ENCODE measurements at regions not wholly inside any gene's neighbourhood (a gene's known extent, or its start where the extent isn't known, plus 50 kb on each side); places are given as distances from the start of the nearest gene placed in this dataset.

DNA sequence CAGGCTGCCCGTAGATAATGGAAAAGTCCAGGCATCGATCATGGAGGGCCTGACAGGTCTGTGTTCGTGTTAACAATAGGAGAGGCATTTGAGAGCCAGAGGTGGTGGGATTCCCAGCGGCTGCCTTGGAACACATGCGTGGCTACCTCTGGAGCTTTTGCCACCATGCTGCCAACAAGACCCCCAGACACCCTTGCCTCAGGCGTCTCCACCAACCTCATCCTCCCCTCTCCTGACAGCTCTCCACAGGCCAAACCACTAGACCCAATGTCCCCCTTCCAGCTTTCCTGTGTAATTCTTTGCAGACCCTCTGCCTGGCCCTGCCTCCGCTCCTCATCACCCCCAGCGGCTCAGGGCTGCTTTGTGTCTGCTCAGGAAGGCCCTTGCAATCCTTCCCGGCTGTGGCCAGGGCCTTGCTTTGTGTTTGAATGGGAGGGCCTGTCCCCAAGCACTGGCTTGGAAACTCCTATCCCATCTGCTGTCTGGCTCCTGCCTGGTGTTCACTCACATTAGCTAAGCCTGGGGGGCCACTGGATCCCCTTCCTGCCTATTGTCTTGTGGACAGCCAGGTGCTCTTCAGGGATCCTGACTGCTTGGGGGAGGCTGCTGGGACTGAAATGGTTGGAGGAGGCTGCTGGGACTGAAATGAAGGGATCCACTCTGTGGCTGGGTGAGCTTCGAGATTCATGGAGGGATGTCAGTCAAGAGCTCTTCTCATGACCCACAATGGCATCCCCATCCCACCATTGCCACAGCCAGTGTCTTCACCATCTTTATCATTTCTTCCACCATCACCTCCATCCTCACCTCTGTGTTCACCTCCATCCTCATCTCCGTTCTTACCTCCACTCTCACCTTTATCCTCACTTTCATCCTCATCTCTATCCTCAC is 60.8 kb upstream of the ELN start (continued):
- no peak for TF ChIP-seq YY1 (tag by site-specific recombination; IDR thresholded peaks at IDR 0.05)
- no peak for TF ChIP-seq GLI2 (tag by site-specific recombination; IDR thresholded peaks at IDR 0.05; ENCODE audit: borderline replicate concordance, low read depth)
- TF ChIP-seq ZNF521 (tag by site-specific recombination; IDR thresholded peaks at IDR 0.05) = no peak
- no peak for TF ChIP-seq KLF16 (tag by site-specific recombination; IDR thresholded peaks at IDR 0.05)

GRCh38 chr7:73967832-73968290 is 60.1 kb upstream of the ELN start:
- Histone ChIP-seq H3K36me3 (ENCODE audit: control insufficient read depth in 2 of 2, insufficient read depth in 1 of 2, low read length in 2 of 2) (no peaks in the 10 kb centered on the region), H3K4me3 (ENCODE audit: low read depth, low read length) (no peak overlapping the region), H3K4me1 (ENCODE audit: control insufficient read depth, insufficient read depth, low read length) (no peaks in the 10 kb centered on the region), H3K9me3 (ENCODE audit: control insufficient read depth, insufficient read depth, low read depth, low read length) (no peaks in the 10 kb centered on the region), H3K27ac (ENCODE audit: extremely low read depth, low read depth, low read length) (no peak overlapping the region)
- TF ChIP-seq ZNF529 (tag by site-specific recombination; IDR thresholded peaks at IDR 0.05; ENCODE audit: insufficient replicate concordance) (no peak), SP2 (tag by site-specific recombination; IDR thresholded peaks at IDR 0.05) (no peak), ZNF677 (tag by site-specific recombination; IDR thresholded peaks at IDR 0.05) (no peak), ZNF658 (tag by site-specific recombination; IDR thresholded peaks at IDR 0.05) (no peak), ZNF670 (tag by site-specific recombination; IDR thresholded peaks at IDR 0.05; ENCODE audit: low read depth) (no peak), ZBTB49 (tag by site-specific recombination; IDR thresholded peaks at IDR 0.05; ENCODE audit: low read depth) (no peak), ZFP37 (tag by site-specific recombination; IDR thresholded peaks at IDR 0.05) (no peak), ZNF76 (tag by site-specific recombination; IDR thresholded peaks at IDR 0.05; ENCODE audit: borderline replicate concordance, low read depth) (no peak)
- TF ChIP-seq, protein P1, sequence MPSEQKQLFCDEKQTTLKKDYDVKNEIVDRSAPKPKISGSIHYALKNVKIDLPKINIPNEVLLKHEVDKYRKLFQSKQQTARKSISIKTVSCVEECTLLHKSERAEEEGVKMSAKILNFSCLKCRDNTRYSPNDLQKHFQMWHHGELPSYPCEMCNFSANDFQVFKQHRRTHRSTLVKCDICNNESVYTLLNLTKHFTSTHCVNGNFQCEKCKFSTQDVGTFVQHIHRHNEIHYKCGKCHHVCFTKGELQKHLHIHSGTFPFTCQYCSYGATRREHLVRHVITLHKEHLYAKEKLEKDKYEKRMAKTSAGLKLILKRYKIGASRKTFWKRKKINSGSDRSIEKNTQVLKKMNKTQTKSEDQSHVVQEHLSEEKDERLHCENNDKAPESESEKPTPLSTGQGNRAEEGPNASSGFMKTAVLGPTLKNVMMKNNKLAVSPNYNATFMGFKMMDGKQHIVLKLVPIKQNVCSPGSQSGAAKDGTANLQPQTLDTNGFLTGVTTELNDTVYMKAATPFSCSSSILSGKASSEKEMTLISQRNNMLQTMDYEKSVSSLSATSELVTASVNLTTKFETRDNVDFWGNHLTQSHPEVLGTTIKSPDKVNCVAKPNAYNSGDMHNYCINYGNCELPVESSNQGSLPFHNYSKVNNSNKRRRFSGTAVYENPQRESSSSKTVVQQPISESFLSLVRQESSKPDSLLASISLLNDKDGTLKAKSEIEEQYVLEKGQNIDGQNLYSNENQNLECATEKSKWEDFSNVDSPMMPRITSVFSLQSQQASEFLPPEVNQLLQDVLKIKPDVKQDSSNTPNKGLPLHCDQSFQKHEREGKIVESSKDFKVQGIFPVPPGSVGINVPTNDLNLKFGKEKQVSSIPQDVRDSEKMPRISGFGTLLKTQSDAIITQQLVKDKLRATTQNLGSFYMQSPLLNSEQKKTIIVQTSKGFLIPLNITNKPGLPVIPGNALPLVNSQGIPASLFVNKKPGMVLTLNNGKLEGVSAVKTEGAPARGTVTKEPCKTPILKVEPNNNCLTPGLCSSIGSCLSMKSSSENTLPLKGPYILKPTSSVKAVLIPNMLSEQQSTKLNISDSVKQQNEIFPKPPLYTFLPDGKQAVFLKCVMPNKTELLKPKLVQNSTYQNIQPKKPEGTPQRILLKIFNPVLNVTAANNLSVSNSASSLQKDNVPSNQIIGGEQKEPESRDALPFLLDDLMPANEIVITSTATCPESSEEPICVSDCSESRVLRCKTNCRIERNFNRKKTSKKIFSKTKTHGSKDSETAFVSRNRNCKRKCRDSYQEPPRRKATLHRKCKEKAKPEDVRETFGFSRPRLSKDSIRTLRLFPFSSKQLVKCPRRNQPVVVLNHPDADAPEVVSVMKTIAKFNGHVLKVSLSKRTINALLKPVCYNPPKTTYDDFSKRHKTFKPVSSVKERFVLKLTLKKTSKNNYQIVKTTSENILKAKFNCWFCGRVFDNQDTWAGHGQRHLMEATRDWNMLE (tag by site-specific recombination; conservative IDR thresholded peaks at IDR 0.05; ENCODE audit: low read depth) = no peak
- TF ChIP-seq, protein P2, sequence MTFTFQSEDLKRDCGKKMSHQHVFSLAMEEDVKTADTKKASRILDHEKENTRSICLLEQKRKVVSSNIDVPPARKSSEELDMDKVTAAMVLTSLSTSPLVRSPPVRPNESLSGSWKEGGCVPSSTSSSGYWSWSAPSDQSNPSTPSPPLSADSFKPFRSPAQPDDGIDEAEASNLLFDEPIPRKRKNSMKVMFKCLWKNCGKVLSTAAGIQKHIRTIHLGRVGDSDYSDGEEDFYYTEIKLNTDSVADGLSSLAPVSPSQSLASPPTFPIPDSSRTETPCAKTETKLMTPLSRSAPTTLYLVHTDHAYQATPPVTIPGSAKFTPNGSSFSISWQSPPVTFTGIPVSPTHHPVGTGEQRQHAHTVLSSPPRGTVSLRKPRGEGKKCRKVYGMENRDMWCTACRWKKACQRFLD (tag by site-specific recombination; IDR thresholded peaks at IDR 0.05) = no peak
- TF ChIP-seq, protein P3, sequence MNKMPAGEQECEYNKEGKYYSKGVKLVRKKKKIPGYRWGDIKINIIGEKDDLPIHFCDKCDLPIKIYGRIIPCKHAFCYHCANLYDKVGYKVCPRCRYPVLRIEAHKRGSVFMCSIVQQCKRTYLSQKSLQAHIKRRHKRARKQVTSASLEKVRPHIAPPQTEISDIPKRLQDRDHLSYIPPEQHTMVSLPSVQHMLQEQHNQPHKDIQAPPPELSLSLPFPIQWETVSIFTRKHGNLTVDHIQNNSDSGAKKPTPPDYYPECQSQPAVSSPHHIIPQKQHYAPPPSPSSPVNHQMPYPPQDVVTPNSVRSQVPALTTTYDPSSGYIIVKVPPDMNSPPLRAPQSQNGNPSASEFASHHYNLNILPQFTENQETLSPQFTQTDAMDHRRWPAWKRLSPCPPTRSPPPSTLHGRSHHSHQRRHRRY (tag by site-specific recombination; IDR thresholded peaks at IDR 0.05) = no peak
- POLR2A ChIA-PET = interaction anchor here (0.5 kb wide), 1 partner anchor 30 kb away, joined by 4 read pairs; no protein-coding TSS in a partner anchor
- CTCF ChIA-PET = interaction anchor here (1.2 kb wide), 1 partner anchor 11 kb away, joined by 7 read pairs; no protein-coding TSS in a partner anchor

Data from HEK293 (cell line).